ENCODE measurements at regions not wholly inside any gene's neighbourhood (a gene's known extent, or its start where the extent isn't known, plus 50 kb on each side); places are given as distances from the start of the nearest gene placed in this dataset.

GRCh38 chr4:96519291-96519690, 679.4 kb downstream of the PDHA2 start:
- Histone ChIP-seq H3K9me3 (no peaks in the 10 kb centered on the region), H3K36me3 (no peaks in the 10 kb centered on the region), H3K4me3 (ENCODE audit: low read depth, low read length) (no peak overlapping the region), H3K4me1 (no peaks in the 10 kb centered on the region), H3K27me3 (no peaks in the 10 kb centered on the region)
- DNase-seq: no peak
- no peak for TF ChIP-seq CTCF (IDR thresholded peaks at IDR 0.05; ENCODE audit: low read depth, low read length)

GRCh38 chr4:96521046-96521536, 681.2 kb downstream of the PDHA2 start:
- TF ChIP-seq CTCF (IDR thresholded peaks at IDR 0.05; ENCODE audit: low read depth, low read length): no peak
- H3K4me3 ChIP-seq (ENCODE audit: low read depth, low read length): no peak overlapping the region
- no peaks in the 10 kb centered on the region for H3K9me3 ChIP-seq
- no peaks in the 10 kb centered on the region for H3K27me3 ChIP-seq
- DNase-seq: no peak
- H3K4me1 ChIP-seq: no peaks in the 10 kb centered on the region
- no peaks in the 10 kb centered on the region for H3K36me3 ChIP-seq

DNA sequence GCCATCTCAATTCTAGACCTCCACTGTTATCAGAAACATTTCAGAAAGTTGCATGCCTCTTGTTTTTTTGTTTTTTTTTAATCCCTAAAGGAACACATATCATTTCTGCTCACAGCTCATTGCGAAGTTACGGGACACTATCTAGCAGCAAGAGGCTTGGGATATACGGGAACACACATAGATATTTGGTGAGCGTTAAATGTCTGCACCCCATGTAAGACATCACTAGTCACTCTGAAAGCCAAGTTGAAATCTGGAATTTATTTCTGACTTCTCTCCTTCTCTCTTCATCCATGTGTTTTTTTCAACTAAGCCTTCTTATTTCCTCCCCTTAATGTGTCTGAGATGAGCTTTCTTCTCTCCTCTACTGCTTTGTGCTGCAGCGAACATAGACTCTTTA, 683.7 kb downstream of the PDHA2 start:
- H3K9me3 ChIP-seq: no peaks in the 10 kb centered on the region
- no peak for TF ChIP-seq CTCF (IDR thresholded peaks at IDR 0.05; ENCODE audit: low read depth, low read length)
- H3K4me3 ChIP-seq (ENCODE audit: low read depth, low read length): no peak overlapping the region
- H3K36me3 ChIP-seq: no peaks in the 10 kb centered on the region
- DNase-seq: no peak
- H3K27me3 ChIP-seq: no peaks in the 10 kb centered on the region
- H3K4me1 ChIP-seq: no peaks in the 10 kb centered on the region

DNA sequence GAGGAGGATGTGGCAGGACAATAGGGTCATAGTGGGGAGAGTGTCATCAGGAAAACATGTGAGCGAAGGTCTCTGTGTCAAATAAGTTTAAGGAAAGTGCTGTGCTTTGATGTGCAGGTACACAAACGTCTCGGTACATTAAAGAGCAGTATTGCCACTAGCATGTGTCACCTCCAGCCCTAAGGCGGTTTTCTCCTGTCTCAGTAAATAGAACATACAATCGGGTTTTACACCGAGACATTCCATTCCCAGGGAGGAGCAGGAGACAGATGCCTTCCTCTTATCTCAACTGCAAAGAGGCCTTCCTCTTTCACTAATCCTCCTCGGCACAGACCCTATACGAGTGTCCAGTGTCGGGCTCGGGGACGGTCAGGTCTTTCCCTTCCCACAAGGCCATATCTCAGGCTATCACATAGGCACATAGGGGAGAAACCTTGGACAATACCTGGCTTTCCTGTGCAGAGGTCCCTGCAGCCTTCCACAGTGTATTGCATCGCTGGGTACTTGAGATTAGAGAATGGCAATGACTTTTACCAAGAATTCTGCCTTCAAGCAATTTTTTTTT, 684.5 kb downstream of the PDHA2 start:
- no peak for TF ChIP-seq CTCF (IDR thresholded peaks at IDR 0.05; ENCODE audit: low read depth, low read length)
- no peak overlapping the region for H3K4me3 ChIP-seq (ENCODE audit: low read depth, low read length)
- H3K4me1 ChIP-seq: no peaks in the 10 kb centered on the region
- H3K36me3 ChIP-seq: no peaks in the 10 kb centered on the region
- DNase-seq: no peak
- no peaks in the 10 kb centered on the region for H3K9me3 ChIP-seq
- H3K27me3 ChIP-seq: no peaks in the 10 kb centered on the region

DNA sequence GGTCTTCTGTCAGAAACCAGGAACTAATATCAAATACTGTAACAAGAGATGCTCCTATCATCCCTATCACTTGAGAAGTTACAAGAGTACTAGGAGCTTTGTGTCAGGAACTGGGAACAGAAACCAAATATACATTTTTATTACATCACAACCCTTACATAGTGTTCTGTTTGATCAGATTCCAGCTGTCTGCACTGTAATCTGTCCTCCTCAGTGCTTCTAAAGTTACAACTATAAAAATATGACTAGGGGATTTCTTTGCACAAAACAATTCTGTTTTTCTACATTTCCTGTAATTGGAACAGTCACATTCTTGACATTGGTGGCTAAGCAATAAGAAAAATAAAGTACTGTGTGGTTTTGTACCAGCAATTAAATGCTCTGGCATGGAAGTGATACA, 686.0 kb downstream of the PDHA2 start:
- no peak for DNase-seq
- H3K9me3 ChIP-seq: no peaks in the 10 kb centered on the region

More for the DNA sequence above, 686.0 kb downstream of the PDHA2 start:
- H3K27me3 ChIP-seq: no peaks in the 10 kb centered on the region
- no peak overlapping the region for H3K4me3 ChIP-seq (ENCODE audit: low read depth, low read length)
- H3K36me3 ChIP-seq: no peaks in the 10 kb centered on the region
- TF ChIP-seq CTCF (IDR thresholded peaks at IDR 0.05; ENCODE audit: low read depth, low read length): no peak
- H3K4me1 ChIP-seq: no peaks in the 10 kb centered on the region

Measured in BE2C (cell line).